Hepatic stellate cell (primary cell): ENCODE measurements at regions not wholly inside any gene's neighbourhood (a gene's known extent, or its start where the extent isn't known, plus 50 kb on each side); places are given as distances from the start of the nearest gene placed in this dataset.
"Not testable (repeated sequence)": the region's sequence is repeated elsewhere in the genome, so short reads cannot be mapped to it uniquely, and the experiment has no call there.

Experiments used
- DNase-seq: peaks from one replicate; pipeline ENCODE4 v3.0.0; 2011; ENCODE audit warnings: low spot score

DNA sequence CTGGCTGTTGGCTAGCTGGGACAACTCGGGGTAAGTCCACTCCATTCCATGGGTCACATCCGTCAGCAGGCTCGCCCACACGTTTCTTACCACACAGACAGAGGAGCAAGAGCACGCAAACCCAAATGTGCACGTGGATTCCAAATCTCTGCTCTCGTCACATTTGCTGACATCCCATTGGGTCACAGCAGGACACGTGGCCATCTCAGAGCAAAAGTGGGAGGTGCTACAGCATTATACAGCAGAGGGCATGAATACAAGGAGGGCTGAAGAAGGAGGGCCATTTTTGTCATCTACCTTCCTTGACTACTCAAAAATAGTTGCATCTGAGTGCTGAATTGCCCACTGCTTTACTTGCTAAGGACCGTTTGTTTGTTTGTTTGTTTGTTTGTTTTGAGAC lies 84.7 kb downstream of the RBBP6 start:
- no peak for DNase-seq

DNA sequence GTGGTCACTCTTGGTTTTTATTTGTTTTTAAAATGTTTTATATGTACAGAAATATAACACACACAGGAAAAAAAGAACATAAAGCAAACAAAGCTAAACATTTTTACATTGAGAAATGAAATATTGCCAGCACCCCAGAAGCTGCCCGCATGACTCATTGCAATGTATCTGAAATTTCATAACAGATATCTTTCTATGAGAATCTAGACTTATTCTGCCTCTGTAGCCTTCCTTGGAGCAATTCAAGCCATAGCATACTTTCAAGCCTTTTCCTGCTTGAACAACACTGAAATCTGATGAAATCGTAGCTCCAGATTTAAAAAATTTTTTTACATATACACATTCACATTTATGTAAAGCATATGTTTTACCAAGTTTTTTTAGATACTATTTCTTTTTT lies 86.9 kb downstream of the RBBP6 start:
- peak; percentile 23 for DNase-seq

- DNase-seq, result no peak
Observed at GRCh38 chr16:24634919-24635318, 94.5 kb upstream of the TNRC6A start.

GRCh38 chr16:24635900-24636610 lies 93.4 kb upstream of the TNRC6A start:
- peak; percentile 74 for DNase-seq

GRCh38 chr16:24639769-24640168 lies 89.7 kb upstream of the TNRC6A start:
- DNase-seq, result no peak

DNA sequence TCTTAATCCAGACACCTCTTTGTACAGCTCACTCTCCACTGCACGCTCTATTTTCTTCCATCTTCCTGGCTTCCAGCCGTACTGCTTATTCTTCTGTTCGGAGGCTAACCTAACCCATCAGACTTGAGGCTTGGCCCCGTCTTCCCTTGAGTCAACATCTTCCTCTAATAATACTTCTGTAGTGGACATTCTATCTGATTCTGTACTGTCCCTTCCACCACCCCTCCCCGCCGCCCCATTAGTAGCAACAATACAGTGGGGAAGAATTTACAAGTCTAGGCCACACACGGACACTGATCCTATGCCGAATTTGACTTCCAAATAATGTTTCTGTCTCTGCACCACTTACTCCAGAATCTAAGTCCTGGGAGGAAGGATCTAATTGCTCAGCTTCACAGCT lies 86.0 kb upstream of the TNRC6A start:
- DNase-seq, result no peak

GRCh38 chr16:24645739-24646645 lies 83.5 kb upstream of the TNRC6A start:
- peak; percentile 85 for DNase-seq

GRCh38 chr16:24646646-24646995 lies 82.8 kb upstream of the TNRC6A start:
- no peak for DNase-seq

GRCh38 chr16:24652209-24652712 lies 77.2 kb upstream of the TNRC6A start:
- DNase-seq, result no peak

- no peak for DNase-seq
Observed at GRCh38 chr16:24652803-24653202, 76.6 kb upstream of the TNRC6A start.

DNA sequence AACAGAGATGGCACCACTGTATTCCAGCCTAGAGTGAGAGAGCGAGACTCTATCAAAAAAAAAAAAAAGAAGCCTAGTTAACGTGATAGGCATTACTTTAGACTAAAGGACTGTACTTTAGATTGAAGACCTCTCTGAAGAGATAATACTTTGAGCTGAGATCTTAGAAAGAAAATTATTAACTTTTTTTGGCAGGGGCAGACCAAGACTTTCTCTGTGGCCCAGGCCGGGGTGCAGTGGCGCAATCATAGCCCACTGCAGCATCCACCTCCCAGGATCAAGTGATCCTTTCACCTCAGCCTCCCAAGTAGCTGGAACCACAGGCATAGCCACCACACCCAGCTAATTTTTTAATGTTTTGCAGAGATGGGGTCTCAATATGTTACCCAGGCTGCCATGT lies 75.7 kb upstream of the TNRC6A start:
- DNase-seq, result no peak

GRCh38 chr16:24665942-24666341 lies 63.5 kb upstream of the TNRC6A start:
- not testable (repeated sequence) for DNase-seq

DNA sequence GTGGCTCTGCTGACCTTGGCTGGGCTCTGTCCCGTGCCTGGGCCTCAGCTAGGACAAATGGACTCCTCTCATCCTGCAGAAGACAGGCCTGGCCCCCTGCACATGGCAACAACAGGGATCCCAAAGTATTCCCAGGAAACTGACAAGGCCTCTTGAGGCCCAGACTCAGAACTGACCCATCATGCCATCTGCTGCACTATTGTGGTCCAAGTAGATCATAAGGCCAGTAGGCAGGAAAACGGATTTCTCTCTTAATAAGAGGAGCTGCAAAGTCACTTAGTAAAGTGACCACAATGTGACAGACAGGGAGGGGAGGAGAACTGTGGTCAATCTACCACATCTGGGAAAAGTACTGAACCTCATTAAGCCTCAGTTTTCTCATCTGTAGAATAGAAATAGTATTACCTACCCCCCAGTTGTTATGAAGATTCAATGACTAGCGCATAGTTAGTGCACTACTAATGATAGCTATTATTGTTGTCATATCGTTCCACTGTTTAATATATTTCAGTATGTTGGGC lies 62.1 kb upstream of the TNRC6A start:
- no peak for DNase-seq

- no peak for DNase-seq
Observed at GRCh38 chr16:24668481-24669061, 60.9 kb upstream of the TNRC6A start.

- DNase-seq, result peak; percentile 80
Observed at GRCh38 chr16:24670623-24671454, 58.6 kb upstream of the TNRC6A start.

- no peak for DNase-seq
Observed at GRCh38 chr16:24671455-24671954, 57.9 kb upstream of the TNRC6A start.

- no peak for DNase-seq
Observed at GRCh38 chr16:24673155-24673554, 56.3 kb upstream of the TNRC6A start.

- DNase-seq, result no peak
Observed at GRCh38 chr16:24674877-24675276, 54.6 kb upstream of the TNRC6A start.

- DNase-seq, result no peak
Observed at GRCh38 chr16:24677388-24677787, 52.1 kb upstream of the TNRC6A start.
